ENCODE measurements at regions not wholly inside any gene's neighbourhood (a gene's known extent, or its start where the extent isn't known, plus 50 kb on each side); places are given as distances from the start of the nearest gene placed in this dataset.
"Not testable (repeated sequence)": the region's sequence is repeated elsewhere in the genome, so short reads cannot be mapped to it uniquely, and the experiment has no call there.

GRCh38 chr5:130580264-130580663, 584.8 kb downstream of the HINT1 start:
- DNase-seq (ENCODE audit: low read depth, low spot score): no peak

DNA sequence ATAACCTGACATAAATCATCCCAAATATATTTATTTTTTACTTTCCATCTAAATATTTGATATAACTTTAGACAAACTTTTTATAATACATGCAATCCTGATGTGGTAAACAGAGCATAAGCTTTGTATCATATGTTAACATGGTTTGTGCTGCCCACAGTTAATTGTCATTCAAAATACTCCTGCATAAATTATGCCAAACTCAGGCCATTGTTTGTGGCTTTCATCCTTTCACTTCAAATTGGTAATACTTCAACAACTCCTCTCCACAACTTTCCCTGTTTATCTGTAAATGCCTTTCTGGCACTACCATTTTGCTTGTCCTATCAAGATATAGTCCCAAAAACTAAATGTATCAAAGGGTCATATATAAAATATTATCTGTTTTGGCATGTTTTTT, 586.7 kb downstream of the HINT1 start:
- no peak for DNase-seq (ENCODE audit: low read depth, low spot score)

GRCh38 chr5:130571076-130571475, 594.0 kb downstream of the HINT1 start:
- peak; percentile 74 for DNase-seq (ENCODE audit: low read depth, low spot score)

- DNase-seq (ENCODE audit: low read depth, low spot score): no peak
These were observed 596.3 kb downstream of the HINT1 start for GRCh38 chr5:130568791-130569190.

DNA sequence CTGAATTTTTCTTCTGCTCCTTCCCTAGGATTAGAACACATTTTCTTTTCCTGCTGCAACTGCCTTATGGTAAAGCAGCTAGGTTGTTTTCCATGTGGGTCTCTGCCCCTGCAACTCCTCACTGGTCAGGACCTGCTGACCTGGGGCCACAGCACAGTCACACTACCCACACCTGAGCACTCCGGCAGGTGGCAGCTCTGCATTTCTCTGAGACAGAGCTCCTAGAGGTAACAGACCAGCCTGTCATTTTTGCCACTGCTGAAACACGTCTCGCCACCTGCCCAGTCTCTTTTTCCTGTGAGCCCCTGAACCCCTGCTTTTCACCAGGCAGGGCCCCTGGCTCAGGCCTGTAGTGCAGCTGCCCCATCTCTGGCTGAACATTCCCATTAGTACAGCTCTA, 609.6 kb downstream of the HINT1 start:
- DNase-seq (ENCODE audit: low read depth, low spot score): no peak

GRCh38 chr5:130550562-130550928, 614.5 kb downstream of the HINT1 start:
- no peak for DNase-seq (ENCODE audit: low read depth, low spot score)

GRCh38 chr5:130549884-130550561, 615.0 kb downstream of the HINT1 start:
- DNase-seq (ENCODE audit: low read depth, low spot score): no peak

DNA sequence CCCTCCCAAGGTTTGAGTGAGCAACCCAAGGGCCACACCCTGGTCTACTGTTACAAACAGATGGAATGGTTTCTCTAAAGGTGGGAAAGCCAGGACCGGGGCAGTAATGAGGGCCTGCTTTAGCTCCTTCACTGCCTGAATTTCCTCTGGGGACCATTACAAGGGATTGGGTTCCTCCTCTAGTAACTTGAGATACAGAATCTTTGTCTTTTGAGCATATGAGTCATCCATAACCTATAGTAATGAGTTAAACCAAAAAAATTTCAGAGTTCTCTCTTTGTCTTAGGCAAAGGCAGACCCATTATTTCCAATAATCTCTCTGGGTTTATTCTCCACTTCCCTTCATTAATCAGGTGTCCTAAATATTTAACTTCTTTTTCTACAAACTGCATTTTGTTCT, 618.8 kb downstream of the HINT1 start:
- DNase-seq (ENCODE audit: low read depth, low spot score): no peak

DNA sequence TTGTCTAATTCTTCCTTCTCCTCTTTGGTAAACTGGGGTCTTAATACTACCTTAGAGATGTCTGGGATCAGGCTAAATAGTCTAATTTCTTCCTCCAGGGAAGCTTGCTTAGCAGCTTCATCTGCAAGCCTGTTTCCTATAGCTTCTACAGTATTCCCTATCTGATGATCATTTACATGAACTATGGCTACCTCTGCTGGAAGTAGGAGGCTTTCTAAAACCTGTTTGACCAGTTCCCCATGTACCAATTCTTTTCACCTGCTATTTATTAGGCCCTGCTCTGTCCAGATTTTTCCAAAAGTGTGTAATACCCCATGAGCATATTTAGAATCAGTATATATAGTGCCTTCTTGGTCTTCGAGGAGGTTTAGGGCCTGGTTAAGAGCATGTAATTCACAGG, 619.8 kb downstream of the HINT1 start:
- DNase-seq (ENCODE audit: low read depth, low spot score): no peak

DNA sequence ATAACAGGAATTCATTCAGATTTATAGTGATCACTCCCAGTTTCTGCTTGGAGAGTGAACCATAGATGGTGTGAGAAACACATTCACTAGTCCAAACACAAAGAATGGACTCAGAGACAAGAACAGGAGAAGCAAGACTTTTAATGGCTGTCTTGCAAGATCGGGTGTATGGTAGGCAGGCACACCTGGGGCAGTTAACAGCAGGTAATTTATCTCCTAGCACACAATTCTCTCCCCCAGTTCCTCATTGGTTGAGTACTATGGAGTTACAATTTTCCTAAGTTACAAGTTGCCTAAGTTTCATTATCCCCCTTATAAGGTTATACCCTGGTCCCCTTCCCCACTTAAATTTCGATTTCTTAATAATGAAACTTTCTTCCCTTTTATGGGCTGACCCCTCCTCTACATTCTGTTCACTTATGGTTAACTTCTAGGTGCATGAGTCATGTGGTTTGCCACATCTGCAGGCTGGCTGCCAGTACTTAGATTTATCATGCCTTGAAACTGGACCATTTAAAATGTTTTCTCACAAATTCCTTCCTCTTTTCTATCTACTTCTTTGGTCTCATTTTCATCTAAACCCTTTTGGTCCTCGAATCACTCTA, 623.3 kb downstream of the HINT1 start:
- DNase-seq (ENCODE audit: low read depth, low spot score): no peak

- no peak for DNase-seq (ENCODE audit: low read depth, low spot score)
These were observed 628.4 kb downstream of the HINT1 start for GRCh38 chr5:130536691-130537090.

DNA sequence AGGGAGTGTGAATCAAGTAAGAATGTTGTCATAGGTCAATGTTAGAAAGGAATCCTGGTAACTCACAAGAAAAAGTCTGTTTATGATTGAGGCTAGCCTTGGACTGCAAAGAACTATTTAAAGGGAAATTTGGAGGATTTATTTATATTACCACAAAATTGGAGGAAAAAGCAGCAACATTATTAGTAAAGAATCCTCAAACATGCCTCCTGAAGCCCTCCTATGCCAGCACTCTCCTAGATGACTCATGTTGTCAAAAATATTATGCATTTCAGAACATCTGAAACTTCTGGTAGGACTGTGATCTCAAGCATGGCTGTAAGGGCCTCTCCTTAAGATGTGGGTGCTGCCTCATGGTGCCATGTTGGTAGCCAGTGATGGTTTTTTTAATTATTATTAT, 628.5 kb downstream of the CHSY3 start:
- no peak for DNase-seq (ENCODE audit: low read depth, low spot score)

- DNase-seq (ENCODE audit: low read depth, low spot score): no peak
These were observed 625.5 kb downstream of the CHSY3 start for GRCh38 chr5:130529511-130530485.

GRCh38 chr5:130529111-130529510, 624.8 kb downstream of the CHSY3 start:
- DNase-seq (ENCODE audit: low read depth, low spot score): no peak

DNA sequence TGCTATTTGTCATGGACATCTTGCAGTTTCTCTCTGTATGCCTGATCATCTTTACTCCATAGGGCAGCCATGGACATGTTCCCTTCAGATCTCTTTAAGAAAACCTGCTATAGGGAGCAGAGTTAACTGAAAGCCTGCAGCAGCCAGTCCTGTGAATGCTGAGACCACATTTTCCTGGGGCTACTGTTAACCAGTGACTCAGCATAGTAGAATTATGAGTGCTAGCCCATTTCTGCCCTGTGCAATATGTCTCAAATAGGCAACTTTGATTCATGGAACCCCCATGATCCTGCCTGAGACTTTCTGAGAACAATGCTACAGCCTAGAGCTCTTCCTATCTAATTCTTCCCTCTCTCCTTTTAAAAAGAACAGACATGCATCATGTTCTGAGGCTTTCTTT, 624.2 kb downstream of the CHSY3 start:
- no peak for DNase-seq (ENCODE audit: low read depth, low spot score)

- peak; percentile 85 for DNase-seq (ENCODE audit: low read depth, low spot score)
These were observed 622.4 kb downstream of the CHSY3 start for GRCh38 chr5:130526708-130527107.

- no peak for DNase-seq (ENCODE audit: low read depth, low spot score)
These were observed 615.9 kb downstream of the CHSY3 start for GRCh38 chr5:130520211-130520610.

DNA sequence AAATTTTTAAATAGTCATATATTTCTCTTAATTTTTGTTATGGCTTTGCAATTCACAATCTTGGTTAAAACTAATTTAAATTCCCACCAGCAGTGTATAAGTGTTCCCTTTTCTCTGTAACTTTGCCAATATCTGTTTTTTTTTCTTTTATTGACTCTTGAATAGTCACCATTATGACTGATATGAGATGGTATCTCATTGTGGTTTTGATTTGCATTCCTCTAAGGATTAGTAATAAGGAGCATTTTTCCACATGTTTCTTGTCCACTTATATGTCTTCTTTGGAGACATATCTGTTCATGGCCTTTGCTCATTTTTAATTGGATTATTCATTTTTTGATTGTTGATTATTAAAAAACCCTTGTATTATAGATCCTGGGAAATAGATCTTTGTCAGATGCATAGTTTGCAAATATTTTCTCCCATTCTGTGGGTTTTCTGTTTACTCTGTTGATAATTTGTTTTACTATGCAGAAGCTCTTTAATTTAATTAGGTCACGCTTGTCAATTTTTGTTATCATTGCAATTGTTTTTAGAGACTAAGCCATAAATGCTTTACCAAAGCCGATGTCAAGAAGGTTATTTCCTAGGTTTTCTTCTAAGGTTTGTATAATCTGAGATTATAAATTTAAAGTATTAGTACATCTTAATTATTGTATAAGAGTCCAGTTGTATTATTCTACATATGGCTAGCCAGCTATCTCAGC, 610.9 kb downstream of the CHSY3 start:
- peak; percentile 41 for DNase-seq (ENCODE audit: low read depth, low spot score)

DNA sequence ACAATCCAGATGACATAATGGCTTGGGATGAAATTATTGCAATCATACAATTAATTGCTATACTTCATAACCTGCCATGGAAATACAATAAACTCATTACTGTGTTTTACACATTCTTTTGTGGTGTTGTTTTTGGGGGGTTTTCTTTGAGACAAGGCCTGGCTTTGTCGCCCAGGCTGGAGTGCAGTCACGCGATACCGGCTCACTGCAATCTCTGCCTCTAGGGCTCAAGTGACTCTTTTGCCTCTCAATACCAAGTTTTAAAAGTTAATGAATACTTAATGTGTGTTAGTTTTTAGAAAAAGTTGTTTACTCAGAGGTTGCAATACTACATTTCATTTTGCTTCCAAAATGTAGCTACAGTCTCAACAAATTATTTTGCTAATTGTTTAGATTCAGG, 598.4 kb downstream of the CHSY3 start:
- no peak for DNase-seq (ENCODE audit: low read depth, low spot score)

DNA sequence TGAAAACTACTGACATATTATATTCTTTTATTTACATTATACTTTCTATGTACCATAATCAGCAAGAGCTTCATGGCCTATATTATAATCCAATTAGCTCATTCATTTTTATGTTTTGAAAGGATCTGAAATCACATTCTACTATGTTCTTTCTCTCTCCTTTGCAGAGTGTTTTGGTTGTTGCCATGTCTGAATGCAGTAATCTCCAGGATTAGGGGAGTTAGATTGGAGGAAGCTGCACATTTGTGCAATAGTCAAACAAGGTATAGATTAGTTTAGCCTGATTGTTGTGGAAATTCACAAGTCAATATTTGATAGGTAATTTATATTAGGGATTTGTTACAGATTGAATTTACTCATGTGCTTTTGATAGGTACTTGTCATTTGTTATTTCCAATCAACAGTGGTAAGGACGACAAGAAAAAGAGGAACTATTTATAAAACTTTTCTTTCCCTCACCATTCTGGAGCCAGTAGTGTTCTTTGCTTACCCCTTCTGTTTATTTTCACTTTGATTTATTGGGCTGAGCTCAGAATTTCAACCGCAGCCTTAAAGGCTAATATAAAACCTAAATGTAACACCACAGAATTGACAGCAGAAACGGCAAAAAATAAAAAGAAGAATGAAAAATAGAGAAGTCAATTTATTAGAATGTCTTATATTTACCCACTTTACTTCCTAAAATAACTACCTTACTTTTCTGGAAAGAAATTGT, 597.0 kb downstream of the CHSY3 start:
- no peak for DNase-seq (ENCODE audit: low read depth, low spot score)

GRCh38 chr5:130500495-130500894, 596.2 kb downstream of the CHSY3 start:
- DNase-seq (ENCODE audit: low read depth, low spot score): not testable (repeated sequence)

Data from brain pericyte (primary cell).